Epidermal melanocyte (primary cell): ENCODE measurements at regions not wholly inside any gene's neighbourhood (a gene's known extent, or its start where the extent isn't known, plus 50 kb on each side); places are given as distances from the start of the nearest gene placed in this dataset.
A peak's percentile ranks its signal among the peaks of the same experiment; 100 is the strongest.
"Not testable (repeated sequence)": the region's sequence is repeated elsewhere in the genome, so short reads cannot be mapped to it uniquely, and the experiment has no call there.

Experiments used
- DNase-seq: peaks from one replicate; pipeline ENCODE4 v3.0.0; 2011; ENCODE audit warnings: low spot score; ENCODE audit not compliant: insufficient read length

- not testable (repeated sequence) for DNase-seq
Measured at GRCh38 chrX:84858771-84859170, 144.9 kb upstream of the APOOL start.

GRCh38 chrX:84865113-84865512 lies 138.6 kb upstream of the APOOL start:
- no peak for DNase-seq

- not testable (repeated sequence) for DNase-seq
Measured at GRCh38 chrX:84870281-84870680, 133.4 kb upstream of the APOOL start.

GRCh38 chrX:84872160-84872771 lies 131.4 kb upstream of the APOOL start:
- not testable (repeated sequence) for DNase-seq

- DNase-seq, result no peak
Measured at GRCh38 chrX:84873176-84873575, 130.5 kb upstream of the APOOL start.

GRCh38 chrX:84876876-84877275 lies 126.8 kb upstream of the APOOL start:
- no peak for DNase-seq

- DNase-seq, result no peak
Measured at GRCh38 chrX:84893897-84894296, 109.8 kb upstream of the APOOL start.

- peak; percentile 16 for DNase-seq
Measured at GRCh38 chrX:84907324-84907968, 96.2 kb upstream of the APOOL start.

- DNase-seq, result no peak
Measured at GRCh38 chrX:84909151-84909550, 94.5 kb upstream of the APOOL start.

GRCh38 chrX:84924624-84925023 lies 79.1 kb upstream of the APOOL start:
- DNase-seq, result no peak

GRCh38 chrX:84932814-84933213 lies 70.9 kb upstream of the APOOL start:
- DNase-seq, result no peak

- no peak for DNase-seq
Measured at GRCh38 chrX:84933956-84934556, 69.6 kb upstream of the APOOL start.
